ENCODE measurements at regions not wholly inside any gene's neighbourhood (a gene's known extent, or its start where the extent isn't known, plus 50 kb on each side); places are given as distances from the start of the nearest gene placed in this dataset.

- TF ChIP-seq CBX3 (IDR thresholded peaks at IDR 0.05; ENCODE audit: borderline replicate concordance in 1 of 2, low read length in 2 of 2) (no peak), ZNF431 (CRISPR knock-in tag; IDR thresholded peaks at IDR 0.05) (no peak), KAT2B (IDR thresholded peaks at IDR 0.05; ENCODE audit: low read depth, low read length) (no peak), EGR1 (conservative IDR thresholded peaks at IDR 0.05) (no peak), POLR2A (conservative IDR thresholded peaks at IDR 0.05) (no peak), SOX6 (IDR thresholded peaks at IDR 0.05) (no peak), ZNF512 (tag; IDR thresholded peaks at IDR 0.05) (no peak), EZH2 (IDR thresholded peaks at IDR 0.05; ENCODE audit: borderline replicate concordance, low read depth, low read length) (no peak), ZNF407 (IDR thresholded peaks at IDR 0.05; ENCODE audit: low read depth) (no peak), CTCF (IDR thresholded peaks at IDR 0.05 in 2 of 3, conservative IDR thresholded peaks at IDR 0.05 in 1 of 3; ENCODE audit: insufficient read depth in 2 of 3, low read depth in 1 of 3, low read length in 3 of 3) (no peak)
Observed at GRCh38 chr6:165052561-165053480, 256.6 kb downstream of the C6orf118 start.

Measured in K562 (cell line).